GM12891 (cell line): ENCODE measurements at regions not wholly inside any gene's neighbourhood (a gene's known extent, or its start where the extent isn't known, plus 50 kb on each side); places are given as distances from the start of the nearest gene placed in this dataset.

Source experiments
- PAX5 ChIP-seq: IDR thresholded peaks from 2 replicates; pipeline ENCODE4 v1.6.1; 2011; ENCODE audit warnings: low read length, moderate library complexity, mild to moderate bottlenecking; ENCODE audit not compliant: insufficient read depth, severe bottlenecking
- POLR2A ChIP-seq: IDR thresholded peaks from 2 replicates; pipeline ENCODE4 v1.6.1; 2011; ENCODE audit warnings: low read depth, low read length, control low read depth
- POLR2AphosphoS5 ChIP-seq: IDR thresholded peaks from 2 replicates; pipeline ENCODE4 v1.6.1; 2011; ENCODE audit warnings: low read depth, low read length, control low read depth
- POU2F2 ChIP-seq: IDR thresholded peaks from 2 replicates; pipeline ENCODE4 v1.6.1; 2011; ENCODE audit warnings: low read depth, mild to moderate bottlenecking, control low read depth, low read length, moderate library complexity
- SPI1 ChIP-seq: IDR thresholded peaks from 2 replicates; pipeline ENCODE4 v1.6.1; 2011; ENCODE audit warnings: low read depth, low read length, control low read depth
- TAF1 ChIP-seq: IDR thresholded peaks from 2 replicates; pipeline ENCODE4 v1.6.1; 2011; ENCODE audit warnings: low read depth, low read length, control low read depth

GRCh38 chr1:60428127-60428526 lies 354.6 kb upstream of the C1orf87 start:
- no peak for TF ChIP-seq POLR2A
- TF ChIP-seq POLR2AphosphoS5, result no peak
- no peak for TF ChIP-seq TAF1
- no peak for TF ChIP-seq SPI1
- no peak for TF ChIP-seq PAX5
- TF ChIP-seq POU2F2, result no peak
